NB4 (cell line): ENCODE measurements at regions not wholly inside any gene's neighbourhood (a gene's known extent, or its start where the extent isn't known, plus 50 kb on each side); places are given as distances from the start of the nearest gene placed in this dataset.

Experiments used
- DNase-seq: peaks from one replicate; pipeline ENCODE4 v3.0.0; 2010; ENCODE audit warnings: low read depth
- H3K4me3 ChIP-seq: one replicate; pipeline ENCODE4 v1.5.1; 2011; ENCODE audit warnings: mild to moderate bottlenecking, low read depth, low read length, moderate library complexity
- CTCF ChIP-seq: IDR thresholded peaks from one replicate; pipeline ENCODE4 v1.5.1; 2012; ENCODE audit warnings: low read depth, low read length
- MYC ChIP-seq: IDR thresholded peaks from 2 replicates; pipeline ENCODE4 v1.6.1; 2011; ENCODE audit warnings: low read depth, low read length
- POLR2A ChIP-seq: IDR thresholded peaks from 2 replicates; pipeline ENCODE4 v1.6.1; 2011; ENCODE audit warnings: mild to moderate bottlenecking; ENCODE audit not compliant: insufficient read length; ENCODE audit errors: extremely low read depth
- TF ChIP-seq, protein P1 (sequence below): IDR thresholded peaks from 2 replicates; pipeline ENCODE4 v1.6.1; 2011; ENCODE audit warnings: low read depth, low read length

- no peak for TF ChIP-seq POLR2A
- TF ChIP-seq CTCF = no peak
- TF ChIP-seq, protein P1, sequence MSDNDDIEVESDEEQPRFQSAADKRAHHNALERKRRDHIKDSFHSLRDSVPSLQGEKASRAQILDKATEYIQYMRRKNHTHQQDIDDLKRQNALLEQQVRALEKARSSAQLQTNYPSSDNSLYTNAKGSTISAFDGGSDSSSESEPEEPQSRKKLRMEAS = no peak
- TF ChIP-seq MYC = no peak
- peak; percentile 11 for DNase-seq
- peak overlapping the region; percentile 46 for H3K4me3 ChIP-seq
Measured at GRCh38 chr3:27880969-27881892, 159.1 kb upstream of the EOMES start.

GRCh38 chr3:27883266-27883665 lies 161.1 kb upstream of the EOMES start:
- no peak for TF ChIP-seq CTCF
- TF ChIP-seq, protein P1 = no peak
- no peak for TF ChIP-seq MYC
- no peak for TF ChIP-seq POLR2A
- no peak for DNase-seq
- no peak overlapping the region for H3K4me3 ChIP-seq

GRCh38 chr3:27885641-27886040 lies 163.5 kb upstream of the EOMES start:
- H3K4me3 ChIP-seq = no peak overlapping the region
- no peak for DNase-seq
- TF ChIP-seq, protein P1 = no peak
- TF ChIP-seq MYC (no peak), POLR2A (no peak), CTCF (no peak)

DNA sequence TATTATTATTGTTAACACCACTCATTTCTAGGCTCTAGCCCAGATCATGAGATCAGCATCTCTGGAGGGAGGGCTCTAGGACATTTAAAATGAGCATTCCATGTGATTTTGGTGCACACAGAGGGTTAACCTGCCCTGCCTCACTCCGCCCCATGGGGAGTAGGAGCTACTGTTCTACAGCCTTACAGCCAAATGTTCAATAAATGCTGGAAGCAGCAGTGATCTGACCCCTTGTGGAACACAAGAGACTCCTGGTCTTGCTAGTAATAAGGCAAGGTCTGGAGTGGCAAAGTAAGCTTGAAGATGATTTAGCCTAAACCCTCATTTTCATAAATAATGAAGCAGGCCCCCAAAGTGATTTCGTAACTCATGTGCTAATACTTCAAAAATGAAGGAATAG lies 166.4 kb upstream of the EOMES start:
- no peak overlapping the region for H3K4me3 ChIP-seq
- no peak for DNase-seq
- TF ChIP-seq, protein P1 = no peak

DNA sequence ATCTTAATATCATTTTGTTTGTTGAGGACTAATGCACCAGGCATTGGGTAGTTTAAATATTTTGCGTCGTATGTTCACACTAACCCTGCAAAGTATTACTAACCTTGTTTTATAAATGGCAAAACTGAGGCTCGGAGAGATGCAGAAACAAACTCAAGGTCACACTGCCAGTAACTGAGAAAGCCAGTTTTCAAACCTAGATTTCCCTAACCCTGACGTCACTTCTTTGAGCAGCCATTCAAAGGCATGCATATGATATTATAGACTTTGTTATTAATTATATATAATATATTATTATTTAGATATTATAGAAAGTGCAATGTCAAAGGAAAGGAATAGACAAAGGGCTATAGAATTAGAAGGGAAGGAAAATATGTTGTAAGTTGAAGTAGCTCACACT lies 167.6 kb upstream of the EOMES start:
- DNase-seq = no peak
- H3K4me3 ChIP-seq = no peak overlapping the region
- no peak for TF ChIP-seq CTCF
- no peak for TF ChIP-seq POLR2A
- TF ChIP-seq, protein P1 = no peak
- TF ChIP-seq MYC = no peak

DNA sequence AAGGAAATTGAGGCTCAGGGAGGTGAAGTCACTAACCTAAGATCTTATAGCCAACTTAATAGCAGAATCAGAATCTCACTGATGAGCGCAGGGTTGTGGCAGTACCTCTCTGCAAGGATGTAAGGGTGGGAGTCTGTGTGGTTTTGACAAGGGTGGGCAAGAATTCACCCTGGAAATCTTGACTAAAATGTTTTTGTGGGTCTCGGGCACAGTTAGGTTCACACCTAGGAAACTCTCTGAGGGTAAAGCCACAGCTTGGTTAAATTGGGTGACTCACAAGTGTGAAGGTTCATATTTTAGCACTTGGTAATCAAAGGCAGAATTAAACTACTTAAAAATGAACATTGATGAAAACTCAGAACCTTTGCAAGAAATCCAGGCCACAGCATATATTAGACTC lies 178.2 kb upstream of the EOMES start:
- no peak for DNase-seq
- no peak overlapping the region for H3K4me3 ChIP-seq
- TF ChIP-seq, protein P1 = no peak
- TF ChIP-seq MYC = no peak
- no peak for TF ChIP-seq CTCF
- no peak for TF ChIP-seq POLR2A
